ENCODE measurements at regions not wholly inside any gene's neighbourhood (a gene's known extent, or its start where the extent isn't known, plus 50 kb on each side); places are given as distances from the start of the nearest gene placed in this dataset.

- DNase-seq = no peak
Measured at GRCh38 chr13:79680485-79680884, 199.5 kb downstream of the NDFIP2 start.

- no peak for DNase-seq
Measured at GRCh38 chr13:79679334-79679733, 198.4 kb downstream of the NDFIP2 start.

- no peak for DNase-seq
Measured at GRCh38 chr13:79678100-79678499, 197.1 kb downstream of the NDFIP2 start.

GRCh38 chr13:79675931-79676660 lies 195.1 kb downstream of the NDFIP2 start:
- no peak for DNase-seq

GRCh38 chr13:79674765-79675515 lies 194.0 kb downstream of the NDFIP2 start:
- DNase-seq = no peak

GRCh38 chr13:79673993-79674377 lies 193.0 kb downstream of the NDFIP2 start:
- no peak for DNase-seq

GRCh38 chr13:79673310-79673992 lies 192.5 kb downstream of the NDFIP2 start:
- DNase-seq = no peak

- DNase-seq = no peak
Measured at GRCh38 chr13:79671420-79671819, 190.5 kb downstream of the NDFIP2 start.

GRCh38 chr13:79668201-79668752 lies 187.3 kb downstream of the NDFIP2 start:
- DNase-seq = no peak

- DNase-seq = no peak
Measured at GRCh38 chr13:79667771-79668170, 186.8 kb downstream of the NDFIP2 start.

GRCh38 chr13:79663977-79664636 lies 183.2 kb downstream of the NDFIP2 start:
- DNase-seq = no peak

- DNase-seq = no peak
Measured at GRCh38 chr13:79663435-79663834, 182.5 kb downstream of the NDFIP2 start.

- DNase-seq = no peak
Measured at GRCh38 chr13:79662882-79663281, 181.9 kb downstream of the NDFIP2 start.

GRCh38 chr13:79660361-79660760 lies 179.4 kb downstream of the NDFIP2 start:
- no peak for DNase-seq

GRCh38 chr13:79659121-79659521 lies 178.2 kb downstream of the NDFIP2 start:
- no peak for DNase-seq

- DNase-seq = no peak
Measured at GRCh38 chr13:79658333-79658975, 177.5 kb downstream of the NDFIP2 start.

GRCh38 chr13:79655509-79655908 lies 174.6 kb downstream of the NDFIP2 start:
- DNase-seq = no peak

- DNase-seq = no peak
Measured at GRCh38 chr13:79654520-79654919, 173.6 kb downstream of the NDFIP2 start.

GRCh38 chr13:79650688-79651087 lies 169.7 kb downstream of the NDFIP2 start:
- DNase-seq = no peak

GRCh38 chr13:79648191-79648590 lies 167.2 kb downstream of the NDFIP2 start:
- DNase-seq = no peak

- DNase-seq = no peak
Measured at GRCh38 chr13:79647533-79647932, 166.6 kb downstream of the NDFIP2 start.

GRCh38 chr13:79646880-79647279 lies 165.9 kb downstream of the NDFIP2 start:
- no peak for DNase-seq
